DND-41 (cell line): ENCODE measurements at regions not wholly inside any gene's neighbourhood (a gene's known extent, or its start where the extent isn't known, plus 50 kb on each side); places are given as distances from the start of the nearest gene placed in this dataset.

ENCODE experiments used
- ATAC-seq: fragments of 200-7000 bp; cut with Tn5 transposase; 3 replicates; pipeline ENCODE4 v1.9.1; 2021; ENCODE audit warnings: low read depth; ENCODE audit not compliant: insufficient read depth
- DNase-seq: peaks from one replicate; pipeline ENCODE4 v3.0.0-alpha.2; 2020
- H2AFZ ChIP-seq: 2 replicates; pipeline ENCODE4 v1.6.0; 2012; ENCODE audit warnings: low read depth, low read length
- H3K27ac ChIP-seq: 2 replicates; pipeline ENCODE4 v1.5.1; 2012; ENCODE audit warnings: low read length, inconsistent platforms
- H3K27me3 ChIP-seq: fragments of 200-600 bp; sonication (generic); 2 replicates; pipeline ENCODE4 v1.6.0; 2012; ENCODE audit warnings: low read length, mild to moderate bottlenecking, inconsistent platforms; ENCODE audit not compliant: insufficient read depth, poor library complexity
- H3K36me3 ChIP-seq: 2 replicates; pipeline ENCODE4 v1.5.1; 2012; ENCODE audit warnings: low read length, inconsistent platforms; ENCODE audit not compliant: insufficient read depth
- H3K4me1 ChIP-seq: 2 replicates; pipeline ENCODE4 v1.5.1; 2012; ENCODE audit warnings: mild to moderate bottlenecking, low read length; ENCODE audit not compliant: insufficient read depth
- H3K4me2 ChIP-seq: 2 replicates; pipeline ENCODE4 v1.6.0; 2012; ENCODE audit warnings: mild to moderate bottlenecking, moderate library complexity, low read length, inconsistent platforms; ENCODE audit not compliant: insufficient read depth
- H3K4me3 ChIP-seq, 2 experiments: fragments of 200-600 bp in 1 of 2; shearing (Covaris generic) in 1 of 2; 2 replicates each; pipeline ENCODE4 v1.5.1; 2012 to 2016; ENCODE audit warnings: inconsistent platforms in 2 of 2, low read length in 2 of 2, mild to moderate bottlenecking in 2 of 2, low read depth in 1 of 2, moderate library complexity in 1 of 2
- H3K79me2 ChIP-seq: 2 replicates; pipeline ENCODE4 v1.6.0; 2012; ENCODE audit warnings: low read length, inconsistent platforms; ENCODE audit not compliant: insufficient read depth
- H3K9ac ChIP-seq: 2 replicates; pipeline ENCODE4 v1.6.0; 2012; ENCODE audit warnings: low read depth, mild to moderate bottlenecking, inconsistent platforms, low read length, moderate library complexity
- H3K9me3 ChIP-seq: 2 replicates; pipeline ENCODE4 v1.5.1; 2012; ENCODE audit warnings: low read length, moderate library complexity, mild to moderate bottlenecking, inconsistent platforms; ENCODE audit not compliant: insufficient read depth, severe bottlenecking
- H4K20me1 ChIP-seq: 2 replicates; pipeline ENCODE4 v1.6.0; 2012; ENCODE audit warnings: low read length; ENCODE audit not compliant: insufficient read depth
- CTCF ChIP-seq: IDR thresholded peaks from 2 replicates; pipeline ENCODE4 v1.5.1; 2012; ENCODE audit warnings: borderline replicate concordance, low read length, moderate library complexity, mild to moderate bottlenecking; ENCODE audit not compliant: poor library complexity, severe bottlenecking; ENCODE audit errors: extremely low read depth
- EZH2 ChIP-seq: IDR thresholded peaks from 3 replicates; pipeline ENCODE4 v1.6.1; 2012; ENCODE audit warnings: borderline replicate concordance, low read depth, mild to moderate bottlenecking, moderate library complexity, low read length, inconsistent platforms; ENCODE audit not compliant: severe bottlenecking

GRCh38 chr5:54841481-54841880 is 143.9 kb downstream of the ESM1 start:
- no peaks in the 10 kb centered on the region for H3K9me3 ChIP-seq
- DNase-seq, result no peak
- no peak overlapping the region for H3K4me3 ChIP-seq
- no peak overlapping the region for H2AFZ ChIP-seq
- ATAC-seq, result no peak
- H4K20me1 ChIP-seq, result no peaks in the 10 kb centered on the region
- no peak overlapping the region for H3K4me2 ChIP-seq
- no peak overlapping the region for H3K9ac ChIP-seq
- TF ChIP-seq CTCF (no peak), EZH2 (no peak)
- H3K27ac ChIP-seq, result no peak overlapping the region
- no peaks in the 10 kb centered on the region for H3K79me2 ChIP-seq
- H3K4me1 ChIP-seq, result no peaks in the 10 kb centered on the region
- no peaks in the 10 kb centered on the region for H3K27me3 ChIP-seq
- H3K36me3 ChIP-seq, result no peaks in the 10 kb centered on the region

- no peaks in the 10 kb centered on the region for H3K79me2 ChIP-seq
- H3K4me3 ChIP-seq, result no peak overlapping the region
- H3K9ac ChIP-seq, result no peak overlapping the region
- H3K36me3 ChIP-seq, result no peaks in the 10 kb centered on the region
- no peaks in the 10 kb centered on the region for H3K4me1 ChIP-seq
- TF ChIP-seq EZH2 (no peak), CTCF (no peak)
- no peaks in the 10 kb centered on the region for H3K27me3 ChIP-seq
- no peak for DNase-seq
- no peak overlapping the region for H3K4me2 ChIP-seq
- H4K20me1 ChIP-seq, result no peaks in the 10 kb centered on the region
- no peaks in the 10 kb centered on the region for H3K9me3 ChIP-seq
- ATAC-seq, result no peak
- no peak overlapping the region for H3K27ac ChIP-seq
- no peak overlapping the region for H2AFZ ChIP-seq
These were observed 146.6 kb downstream of the ESM1 start for GRCh38 chr5:54838843-54839242.

- no peak overlapping the region for H3K4me3 ChIP-seq
- no peaks in the 10 kb centered on the region for H3K79me2 ChIP-seq
- H2AFZ ChIP-seq, result no peak overlapping the region
- no peak for DNase-seq
- H3K9ac ChIP-seq, result no peak overlapping the region
- H4K20me1 ChIP-seq, result no peaks in the 10 kb centered on the region
- no peak for ATAC-seq
- no peaks in the 10 kb centered on the region for H3K36me3 ChIP-seq
- no peaks in the 10 kb centered on the region for H3K4me1 ChIP-seq
- H3K27ac ChIP-seq, result no peak overlapping the region
- no peak for TF ChIP-seq CTCF
- no peak overlapping the region for H3K4me2 ChIP-seq
- H3K9me3 ChIP-seq, result no peaks in the 10 kb centered on the region
- no peaks in the 10 kb centered on the region for H3K27me3 ChIP-seq
These were observed 147.4 kb downstream of the ESM1 start for GRCh38 chr5:54837981-54838380.

- no peak overlapping the region for H3K27ac ChIP-seq
- H3K27me3 ChIP-seq, result no peaks in the 10 kb centered on the region
- no peak for TF ChIP-seq CTCF
- TF ChIP-seq EZH2, result no peak
- DNase-seq (no peak), ATAC-seq (no peak)
- no peak overlapping the region for H3K4me2 ChIP-seq
- no peaks in the 10 kb centered on the region for H3K4me1 ChIP-seq
- no peaks in the 10 kb centered on the region for H3K79me2 ChIP-seq
- H4K20me1 ChIP-seq, result no peaks in the 10 kb centered on the region
- H3K9ac ChIP-seq, result no peak overlapping the region
- no peaks in the 10 kb centered on the region for H3K9me3 ChIP-seq
- H3K4me3 ChIP-seq, result no peak overlapping the region
- no peaks in the 10 kb centered on the region for H3K36me3 ChIP-seq
- no peak overlapping the region for H2AFZ ChIP-seq
These were observed 148.3 kb downstream of the ESM1 start for GRCh38 chr5:54837093-54837492.
